ENCODE measurements at regions not wholly inside any gene's neighbourhood (a gene's known extent, or its start where the extent isn't known, plus 50 kb on each side); places are given as distances from the start of the nearest gene placed in this dataset.

GRCh38 chr18:53861185-53861584 lies 363.3 kb downstream of the MBD2 start:
- Mint-ChIP-seq H3K27me3 (no peaks in the 10 kb centered on the region), H3K27ac (no peak overlapping the region), H3K9me3 (ENCODE audit: insufficient read depth) (no peaks in the 10 kb centered on the region), H3K4me1 (no peaks in the 10 kb centered on the region), H3K4me3 (no peak overlapping the region)
- ChIA-PET POLR2A (no interaction called here), CTCF (no interaction called here)
- no peak overlapping the region for H3K4me3 ChIP-seq (ENCODE audit: control extremely low read depth in 1 of 5, extremely low read depth in 1 of 5, insufficient read depth in 1 of 5, low read depth in 2 of 5, low read length in 4 of 5)
- H3K27ac ChIP-seq (ENCODE audit: low read length in 2 of 2), result no peak overlapping the region
- no CpG with 5 or more reads among the region's 1 CpG for WGBS (ENCODE audit: insufficient coverage)
- H3K4me2 ChIP-seq (replicated peaks; ENCODE audit: low read depth, low read length, poor library complexity, severe bottlenecking), result no peak overlapping the region
- H3K36me3 ChIP-seq (replicated peaks in 1 of 2; ENCODE audit: control extremely low read depth in 1 of 2, control insufficient read depth in 1 of 2, extremely low read depth in 1 of 2, insufficient read depth in 2 of 2, low read length in 1 of 2), result no peaks in the 10 kb centered on the region
- intact Hi-C loops (cut with micrococcal nuclease), result no loop called here
- H3K4me1 ChIP-seq (ENCODE audit: control insufficient read depth in 2 of 2, insufficient read depth in 2 of 2, low read length in 2 of 2), result no peaks in the 10 kb centered on the region
- H3K79me2 ChIP-seq (ENCODE audit: control insufficient read depth, insufficient read depth, low read length), result no peaks in the 10 kb centered on the region
- H4K20me1 ChIP-seq (ENCODE audit: control insufficient read depth, insufficient read depth, low read length, poor library complexity, severe bottlenecking), result no peaks in the 10 kb centered on the region
- DNase-seq (no peak), ATAC-seq (ENCODE audit: low read depth) (no peak)
- H3K9ac ChIP-seq (ENCODE audit: low read length), result no peak overlapping the region
- H3K9me3 ChIP-seq (ENCODE audit: control extremely low read depth in 1 of 3, control insufficient read depth in 2 of 3, insufficient read depth in 1 of 3, low read length in 2 of 3), result no peaks in the 10 kb centered on the region
- no peak for TF ChIP-seq CTCF (IDR thresholded peaks at IDR 0.05)
- no peak for TF ChIP-seq EZH2 (IDR thresholded peaks at IDR 0.05; ENCODE audit: borderline replicate concordance, insufficient read depth, low read depth, low read length, poor library complexity, severe bottlenecking)
- no peak overlapping the region for H2AFZ ChIP-seq (ENCODE audit: insufficient read depth, low read depth, low read length, poor library complexity, severe bottlenecking)
- no peaks in the 10 kb centered on the region for H3K27me3 ChIP-seq (replicated peaks in 1 of 4; ENCODE audit: control extremely low read depth in 1 of 4, control insufficient read depth in 3 of 4, insufficient read depth in 4 of 4, low read length in 3 of 4)

GRCh38 chr18:53859764-53860163 lies 364.7 kb downstream of the MBD2 start:
- ATAC-seq (ENCODE audit: low read depth), result no peak
- ChIA-PET CTCF (no interaction called here), POLR2A (no interaction called here)
- intact Hi-C loops (cut with micrococcal nuclease), result no loop called here
- DNase-seq, result no peak
- Mint-ChIP-seq H3K4me1 (no peaks in the 10 kb centered on the region), H3K9me3 (ENCODE audit: insufficient read depth) (no peaks in the 10 kb centered on the region), H3K4me3 (no peak overlapping the region), H3K27me3 (no peaks in the 10 kb centered on the region), H3K27ac (no peak overlapping the region)
- no peak overlapping the region for H3K4me3 ChIP-seq (ENCODE audit: control extremely low read depth in 1 of 5, extremely low read depth in 1 of 5, insufficient read depth in 1 of 5, low read depth in 2 of 5, low read length in 4 of 5)
- H3K36me3 ChIP-seq (replicated peaks in 1 of 2; ENCODE audit: control extremely low read depth in 1 of 2, control insufficient read depth in 1 of 2, extremely low read depth in 1 of 2, insufficient read depth in 2 of 2, low read length in 1 of 2), result no peaks in the 10 kb centered on the region
- no peak overlapping the region for H3K9ac ChIP-seq (ENCODE audit: low read length)
- H3K27ac ChIP-seq (ENCODE audit: low read length in 2 of 2), result no peak overlapping the region
- no peaks in the 10 kb centered on the region for H3K79me2 ChIP-seq (ENCODE audit: control insufficient read depth, insufficient read depth, low read length)
- H2AFZ ChIP-seq (ENCODE audit: insufficient read depth, low read depth, low read length, poor library complexity, severe bottlenecking), result no peak overlapping the region
- no peaks in the 10 kb centered on the region for H3K27me3 ChIP-seq (replicated peaks in 1 of 4; ENCODE audit: control extremely low read depth in 1 of 4, control insufficient read depth in 3 of 4, insufficient read depth in 4 of 4, low read length in 3 of 4)
- no peaks in the 10 kb centered on the region for H3K9me3 ChIP-seq (ENCODE audit: control extremely low read depth in 1 of 3, control insufficient read depth in 2 of 3, insufficient read depth in 1 of 3, low read length in 2 of 3)
- no peaks in the 10 kb centered on the region for H4K20me1 ChIP-seq (ENCODE audit: control insufficient read depth, insufficient read depth, low read length, poor library complexity, severe bottlenecking)
- whole genome bisulfite sequencing (ENCODE audit: insufficient coverage), result no CpG with 5 or more reads among the region's 1 CpG
- no peak overlapping the region for H3K4me2 ChIP-seq (replicated peaks; ENCODE audit: low read depth, low read length, poor library complexity, severe bottlenecking)
- H3K4me1 ChIP-seq (ENCODE audit: control insufficient read depth in 2 of 2, insufficient read depth in 2 of 2, low read length in 2 of 2), result no peaks in the 10 kb centered on the region
- TF ChIP-seq CTCF (IDR thresholded peaks at IDR 0.05), result no peak

Data from B cell (primary cell).